HG03135 (cell line): ENCODE measurements at regions not wholly inside any gene's neighbourhood (a gene's known extent, or its start where the extent isn't known, plus 50 kb on each side); places are given as distances from the start of the nearest gene placed in this dataset.

Source experiments
- ATAC-seq: cut with Tn5 transposase; IDR thresholded peaks from one replicate; pipeline ENCODE4 v1.9.1; 2021; ENCODE audit warnings: mild to moderate bottlenecking, moderate library complexity; ENCODE audit not compliant: unreplicated experiment

GRCh38 chr5:146940295-146940694 is 61.7 kb upstream of the PPP2R2B start:
- no peak for ATAC-seq

GRCh38 chr5:146944019-146944418 is 65.5 kb upstream of the PPP2R2B start:
- ATAC-seq, result no peak

- no peak for ATAC-seq
Observed at GRCh38 chr5:146944764-146945616, 66.4 kb upstream of the PPP2R2B start.

- ATAC-seq, result no peak
Observed at GRCh38 chr5:146945617-146946084, 67.1 kb upstream of the PPP2R2B start.

- ATAC-seq, result no peak
Observed at GRCh38 chr5:146947181-146947941, 68.8 kb upstream of the PPP2R2B start.

- ATAC-seq, result no peak
Observed at GRCh38 chr5:146948666-146949065, 70.1 kb upstream of the PPP2R2B start.

GRCh38 chr5:146952168-146952567 is 73.6 kb upstream of the PPP2R2B start:
- ATAC-seq, result no peak

GRCh38 chr5:146956217-146956616 is 77.7 kb upstream of the PPP2R2B start:
- ATAC-seq, result no peak

GRCh38 chr5:146959360-146959759 is 80.8 kb upstream of the PPP2R2B start:
- ATAC-seq, result no peak

GRCh38 chr5:146962801-146963355 is 84.3 kb upstream of the PPP2R2B start:
- no peak for ATAC-seq

- peak; percentile 94 for ATAC-seq
Observed at GRCh38 chr5:146965761-146966659, 87.5 kb upstream of the PPP2R2B start.

- ATAC-seq, result no peak
Observed at GRCh38 chr5:146967646-146968045, 89.1 kb upstream of the PPP2R2B start.

GRCh38 chr5:146971401-146971800 is 92.8 kb upstream of the PPP2R2B start:
- ATAC-seq, result no peak

- ATAC-seq, result no peak
Observed at GRCh38 chr5:146986469-146986868, 107.9 kb upstream of the PPP2R2B start.

GRCh38 chr5:146993876-146994530 is 115.4 kb upstream of the PPP2R2B start:
- ATAC-seq, result no peak

- ATAC-seq, result no peak
Observed at GRCh38 chr5:146995878-146996277, 117.3 kb upstream of the PPP2R2B start.

- no peak for ATAC-seq
Observed at GRCh38 chr5:147015405-147015804, 136.8 kb upstream of the PPP2R2B start.

GRCh38 chr5:147017191-147017590 is 138.6 kb upstream of the PPP2R2B start:
- no peak for ATAC-seq

- no peak for ATAC-seq
Observed at GRCh38 chr5:147017621-147018020, 139.1 kb upstream of the PPP2R2B start.

- ATAC-seq, result no peak
Observed at GRCh38 chr5:147018812-147019211, 140.3 kb upstream of the PPP2R2B start.
